CD4-positive, alpha-beta T cell treated with Interleukin-17A for 4 hours (primary cell): ENCODE measurements at regions not wholly inside any gene's neighbourhood (a gene's known extent, or its start where the extent isn't known, plus 50 kb on each side); places are given as distances from the start of the nearest gene placed in this dataset.

ENCODE experiments used
- DNase-seq: peaks from one replicate; pipeline ENCODE4 v3.0.0-alpha.2; 2020; ENCODE audit warnings: mixed read lengths

- no peak for DNase-seq
Observed at GRCh38 chr10:111203615-111204014, 126.8 kb downstream of the ADRA2A start.

GRCh38 chr10:111204838-111205237 is 128.0 kb downstream of the ADRA2A start:
- DNase-seq: no peak

DNA sequence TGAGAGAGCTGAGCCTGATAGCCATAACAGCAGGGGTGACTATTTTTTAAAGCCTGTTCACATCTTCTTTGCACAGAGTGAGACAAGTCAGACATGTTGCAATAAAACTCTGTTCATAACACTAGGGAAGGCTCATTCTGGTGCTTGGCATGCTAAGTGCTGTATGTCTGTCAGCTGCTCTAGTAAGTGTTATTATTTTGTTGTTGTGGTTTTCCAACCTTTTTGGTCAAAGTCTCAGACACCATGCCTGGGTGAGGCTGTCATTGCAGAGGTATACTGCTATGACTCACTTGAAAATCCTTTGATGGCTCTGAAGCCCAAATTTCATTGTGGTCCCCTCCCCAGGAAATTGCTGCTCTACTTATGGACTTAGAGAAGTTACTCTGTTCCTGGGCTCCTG is 129.7 kb downstream of the ADRA2A start:
- DNase-seq: no peak

GRCh38 chr10:111207500-111207899 is 130.7 kb downstream of the ADRA2A start:
- DNase-seq: peak; percentile 27

- DNase-seq: no peak
Observed at GRCh38 chr10:111208951-111209350, 132.1 kb downstream of the ADRA2A start.

DNA sequence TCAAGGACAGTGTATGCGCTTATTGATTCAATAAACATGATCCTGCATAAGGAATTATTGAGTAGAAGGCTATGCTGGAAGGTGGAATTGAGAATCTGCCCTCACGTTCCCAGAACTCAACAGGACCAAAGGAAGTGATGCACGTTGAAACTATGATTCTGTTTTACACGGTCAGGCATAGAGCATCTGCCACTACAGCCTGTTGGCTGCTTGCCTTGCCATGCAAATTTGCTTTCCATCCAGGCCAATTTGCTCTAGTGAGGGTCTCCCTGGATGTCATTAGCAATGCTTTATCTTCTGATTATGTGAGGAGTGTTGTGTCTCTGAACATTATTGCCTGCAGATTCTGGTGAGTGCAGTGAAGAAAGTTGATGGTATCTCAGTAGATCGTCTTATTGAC is 132.9 kb downstream of the ADRA2A start:
- no peak for DNase-seq

DNA sequence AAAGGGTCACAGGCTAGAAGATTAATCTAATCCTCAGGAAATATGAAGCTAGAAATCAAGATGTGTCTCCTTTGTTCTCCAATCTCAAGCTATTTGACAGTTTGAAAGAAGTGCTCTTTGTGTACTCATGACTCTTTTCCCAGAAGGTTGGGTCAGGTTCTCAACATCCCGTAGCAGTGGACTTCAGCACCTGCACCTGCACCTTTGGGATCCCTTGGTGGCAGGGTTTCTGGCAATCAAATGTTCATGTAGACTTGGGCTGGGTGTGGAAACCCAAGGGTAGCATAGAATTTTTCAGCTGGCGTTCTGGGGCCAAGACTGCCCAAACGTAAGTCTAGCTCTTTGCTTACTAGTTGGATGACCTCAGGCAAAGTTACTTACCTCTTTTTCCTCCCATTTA is 134.4 kb downstream of the ADRA2A start:
- no peak for DNase-seq

DNA sequence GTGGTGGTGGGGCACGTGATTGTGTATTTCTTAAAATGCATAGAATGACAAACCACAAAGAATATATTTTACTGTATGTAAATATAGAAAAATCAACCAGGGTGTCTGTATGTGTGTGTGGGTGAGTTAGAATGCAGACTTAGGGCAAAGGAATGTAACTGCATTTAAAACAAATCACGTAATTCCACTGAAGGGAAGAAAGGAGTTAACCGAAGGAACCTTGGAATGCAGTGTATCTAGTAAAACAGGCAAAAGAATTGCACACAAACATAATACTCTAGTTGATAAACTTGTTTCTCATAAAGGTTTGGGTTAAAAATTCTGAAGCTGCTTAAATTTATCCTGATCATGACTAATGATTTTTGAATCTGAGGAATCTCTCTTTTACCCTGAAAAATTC is 134.9 kb downstream of the ADRA2A start:
- DNase-seq: no peak

GRCh38 chr10:111221682-111222480 is 145.1 kb downstream of the ADRA2A start:
- DNase-seq: no peak

DNA sequence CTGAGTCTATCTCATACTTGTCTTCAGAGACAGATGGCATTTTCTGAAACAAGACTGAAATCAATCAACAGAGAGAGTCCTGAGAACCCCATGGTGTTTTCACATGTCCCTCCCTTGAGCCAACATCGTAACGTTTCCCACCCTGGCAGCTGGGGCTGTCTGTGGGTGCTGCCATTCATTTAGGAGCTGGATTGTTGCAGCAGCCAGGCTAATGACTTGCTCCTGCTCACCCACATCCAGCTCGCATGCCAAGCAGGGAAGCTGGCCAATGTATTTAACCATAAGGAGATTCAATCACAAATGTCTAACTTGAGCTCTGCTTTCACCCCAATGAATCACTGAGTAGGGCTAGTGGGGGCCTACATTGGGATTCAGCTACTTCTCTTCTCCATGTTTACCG is 146.1 kb downstream of the ADRA2A start:
- no peak for DNase-seq

- no peak for DNase-seq
Observed at GRCh38 chr10:111231779-111232178, 154.9 kb downstream of the ADRA2A start.

- no peak for DNase-seq
Observed at GRCh38 chr10:111233439-111233838, 156.6 kb downstream of the ADRA2A start.

DNA sequence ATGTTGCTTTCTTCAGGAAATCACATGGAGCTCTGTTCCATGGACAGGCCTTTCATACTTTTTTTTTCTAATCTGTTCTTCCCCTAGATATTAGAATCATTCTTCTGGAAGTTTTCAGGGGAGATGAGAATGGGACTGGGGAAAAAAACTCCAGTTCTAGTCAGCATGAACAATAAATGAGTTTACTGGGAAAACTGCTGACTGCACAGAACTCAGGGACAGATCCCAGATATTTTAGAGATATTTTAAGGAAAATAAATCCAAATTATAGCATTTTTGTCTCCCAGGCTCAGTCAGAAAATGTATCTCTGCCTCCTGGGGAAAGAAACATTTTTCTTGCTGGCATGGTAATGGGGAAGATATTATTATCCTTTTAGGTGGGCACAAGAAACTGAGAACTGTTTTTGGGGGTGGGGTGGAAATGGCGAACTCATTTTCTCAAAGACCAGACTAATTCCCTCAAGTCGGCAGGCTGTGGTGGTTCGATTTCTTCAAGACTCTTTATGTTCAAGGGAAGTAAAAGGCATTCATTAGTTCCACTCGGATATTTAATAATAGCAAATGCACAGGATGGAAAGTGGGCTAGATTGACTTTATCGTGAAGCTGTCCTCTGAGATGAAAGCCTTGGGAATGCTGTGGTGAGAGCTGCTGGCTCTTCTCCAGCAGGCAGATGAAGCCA is 157.5 kb downstream of the ADRA2A start:
- no peak for DNase-seq

DNA sequence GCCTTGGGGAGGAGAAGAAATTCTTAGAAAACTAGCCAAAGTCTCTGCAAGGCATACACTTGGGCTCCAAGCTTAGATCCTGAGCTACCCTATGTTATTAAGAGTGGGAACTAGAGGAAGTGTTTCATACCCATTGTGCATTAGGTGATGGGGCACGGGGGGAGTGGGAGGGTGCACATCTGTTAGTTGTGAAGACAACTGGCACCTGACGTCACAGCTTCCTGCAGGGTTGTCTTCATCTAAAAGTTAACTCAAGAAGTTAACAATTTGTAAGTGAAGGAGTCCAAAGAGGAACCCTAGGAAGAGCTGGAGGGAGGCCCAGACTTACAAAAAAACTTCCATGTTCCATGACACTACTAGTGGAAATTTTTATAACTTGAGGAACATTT is 158.1 kb downstream of the ADRA2A start:
- no peak for DNase-seq

- no peak for DNase-seq
Observed at GRCh38 chr10:111240348-111240747, 163.5 kb downstream of the ADRA2A start.

DNA sequence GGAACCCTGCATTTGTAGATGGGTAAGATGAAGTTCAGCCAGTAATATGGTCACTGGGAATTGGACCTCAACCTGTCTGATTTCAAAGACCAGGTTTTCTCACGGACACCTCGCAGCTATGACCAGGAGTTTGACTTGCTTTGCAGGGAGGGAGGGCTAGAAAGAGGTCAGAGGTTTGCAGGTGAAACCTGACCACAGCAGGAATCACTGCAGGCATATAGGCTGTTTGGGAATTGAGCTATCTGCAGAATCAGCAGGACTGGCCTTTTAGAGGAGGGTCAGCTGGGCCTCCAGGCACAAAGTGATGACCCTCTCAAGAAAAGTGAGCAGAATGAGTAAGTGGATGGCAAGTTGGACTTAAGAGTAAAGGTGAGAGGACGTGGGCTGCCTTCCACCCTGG is 166.3 kb downstream of the ADRA2A start:
- DNase-seq: no peak

- no peak for DNase-seq
Observed at GRCh38 chr10:111246136-111246535, 169.3 kb downstream of the ADRA2A start.

DNA sequence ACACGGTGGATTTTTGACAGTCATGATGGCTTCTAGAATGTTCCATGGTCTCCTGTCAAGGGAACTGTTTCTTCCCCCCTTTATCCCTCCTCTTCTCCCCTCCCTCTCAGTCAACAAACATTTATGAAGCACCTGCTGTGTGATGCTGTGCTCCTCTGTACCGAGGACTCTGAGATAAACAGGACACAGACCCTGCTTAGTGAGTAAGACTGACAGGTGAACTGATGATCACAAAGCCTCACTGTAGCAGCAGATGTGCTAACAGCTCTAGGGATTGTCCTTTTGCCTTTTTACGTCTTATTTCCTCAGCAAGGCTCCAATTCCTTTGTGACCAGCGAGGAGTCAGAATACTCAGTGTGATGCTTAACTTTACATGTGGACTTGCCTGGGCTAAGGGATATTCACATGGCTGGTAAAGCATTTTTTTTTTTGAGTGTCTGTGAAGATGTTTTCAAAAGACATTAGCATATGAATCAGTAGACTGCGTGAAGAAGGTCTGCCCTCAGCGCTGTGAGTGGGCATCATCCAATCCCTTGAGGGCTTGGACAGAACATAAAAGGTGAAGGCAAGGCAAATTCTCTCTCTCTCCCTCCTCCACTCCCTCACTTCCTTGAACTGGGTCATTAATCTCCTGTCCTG is 170.1 kb downstream of the ADRA2A start:
- DNase-seq: no peak

DNA sequence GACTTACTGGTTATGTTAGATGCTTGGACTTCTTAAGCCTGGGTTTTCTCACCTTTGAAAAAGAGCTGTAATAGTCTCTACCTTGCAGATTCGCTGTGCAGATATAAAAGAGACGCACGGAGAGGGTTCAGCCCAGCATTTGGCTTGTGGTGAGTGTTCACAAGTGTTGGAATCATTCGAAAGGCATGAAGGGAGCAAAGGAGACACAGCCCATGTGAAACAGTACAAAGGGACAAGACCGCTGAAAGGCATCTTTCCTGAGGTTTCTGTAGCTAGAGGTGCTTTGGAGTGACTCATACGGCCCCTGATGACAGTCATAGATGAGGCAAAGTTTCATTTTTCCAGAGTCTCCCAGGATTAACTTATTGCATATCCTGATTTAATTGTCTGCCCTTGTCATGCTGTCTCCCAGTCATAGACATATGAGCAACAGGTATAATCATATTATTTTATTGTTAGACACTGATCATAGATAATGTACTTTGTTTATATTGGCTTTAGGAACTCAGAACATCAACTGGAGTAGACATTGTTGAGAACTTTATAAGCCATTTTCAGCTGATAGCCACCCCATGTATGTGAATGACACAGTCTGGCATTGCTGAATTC is 171.1 kb downstream of the ADRA2A start:
- no peak for DNase-seq

DNA sequence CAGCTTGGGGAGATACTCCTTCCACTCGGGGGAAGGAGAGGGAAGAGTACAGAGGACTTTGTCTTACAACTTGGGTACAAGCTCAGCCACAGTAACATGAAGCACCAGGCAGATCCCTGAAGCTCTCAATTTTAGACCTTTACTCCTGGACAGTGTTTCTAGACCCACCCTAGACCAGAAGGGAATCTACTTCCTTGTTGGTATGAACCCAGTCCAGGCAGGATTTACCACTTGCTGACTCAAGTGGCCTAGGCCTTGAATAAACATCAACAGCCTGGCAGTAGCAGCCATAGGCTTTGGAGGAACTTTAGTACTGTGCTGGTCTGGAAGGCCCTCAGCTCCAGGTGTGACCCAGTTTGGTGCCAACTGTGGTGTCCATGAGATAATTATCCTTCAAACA is 173.1 kb downstream of the ADRA2A start:
- no peak for DNase-seq

DNA sequence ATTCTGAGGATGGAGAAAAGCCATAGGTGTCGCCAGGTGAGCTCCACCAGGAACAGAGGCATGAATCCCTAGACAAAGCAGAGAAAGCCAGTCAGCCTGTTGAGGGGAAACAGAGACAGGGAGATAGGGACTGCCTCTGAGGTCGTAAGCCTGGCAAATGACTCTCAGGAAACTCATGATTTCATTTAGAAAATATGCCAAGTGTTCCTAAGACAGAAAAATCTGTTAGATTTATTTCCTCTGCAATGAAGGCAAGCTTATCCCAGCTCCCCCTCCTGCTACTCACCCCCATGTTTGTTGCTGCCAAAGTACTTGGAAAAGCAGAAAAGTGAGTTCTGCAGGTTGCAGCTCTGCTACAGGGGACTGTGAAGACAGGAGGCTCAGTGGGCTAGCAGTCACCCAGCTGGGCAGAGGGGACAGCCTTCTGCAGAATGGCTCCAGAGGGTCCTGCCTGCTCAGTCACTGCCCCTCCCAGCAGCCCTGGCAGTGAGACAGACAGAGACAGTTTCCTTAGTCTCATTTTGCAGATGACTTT is 184.3 kb downstream of the ADRA2A start:
- DNase-seq: no peak

- no peak for DNase-seq
Observed at GRCh38 chr10:111265341-111265740, 188.5 kb downstream of the ADRA2A start.

DNA sequence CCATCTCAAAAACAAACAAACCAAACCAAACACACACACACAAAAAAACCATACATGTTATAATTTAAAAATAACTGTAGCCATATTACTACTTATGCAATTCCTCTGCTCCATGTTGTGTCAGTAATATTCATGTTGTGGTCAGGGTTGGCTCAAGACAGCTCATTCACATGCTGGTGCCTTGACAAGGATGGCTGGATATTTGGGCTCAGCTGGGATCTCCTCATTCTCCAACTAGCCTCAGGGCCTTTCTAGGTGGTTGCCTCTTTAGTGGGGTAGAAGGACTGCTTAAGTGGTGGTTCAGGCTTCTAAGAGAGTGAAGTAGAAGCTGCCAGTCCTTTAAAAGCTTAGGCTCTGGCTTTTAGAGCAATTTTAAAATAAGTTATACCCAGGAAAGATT is 189.3 kb downstream of the ADRA2A start:
- DNase-seq: no peak
